Activated CD4-positive, alpha-beta T cell treated with anti-CD3 and anti-CD28 coated beads, Interleukin-2, amount 10 ng/mL, durations not matched to agents 7 days and 5 days (primary cell): ENCODE measurements at regions not wholly inside any gene's neighbourhood (a gene's known extent, or its start where the extent isn't known, plus 50 kb on each side); places are given as distances from the start of the nearest gene placed in this dataset.
"Not testable (repeated sequence)": the region's sequence is repeated elsewhere in the genome, so short reads cannot be mapped to it uniquely, and the experiment has no call there.

ENCODE experiments used
- CTCF ChIA-PET: fragments of 350-600 bp; sonication (Branson Sonifier 250); formaldehyde crosslinking; loops from one replicate; lab custom pipeline; 2021; ENCODE audit warnings: antibody characterized with exemption; lab: Charles Lee
- POLR2A ChIA-PET: fragments of 350-600 bp; sonication (Branson Sonifier 250); formaldehyde crosslinking; loops from one replicate; lab custom pipeline; 2021; ENCODE audit warnings: antibody characterized with exemption; lab: Charles Lee
- DNase-seq: peaks from one replicate; pipeline ENCODE4 v3.0.0-alpha.2; 2020
- H3K27ac Mint-ChIP-seq: one replicate; pipeline ENCODE4 v1.8.0; 2021; ENCODE audit warnings: mild to moderate bottlenecking, moderate library complexity, mixed read lengths
- H3K27me3 Mint-ChIP-seq: one replicate; pipeline ENCODE4 v1.8.0; 2021; ENCODE audit warnings: mixed read lengths
- H3K36me3 Mint-ChIP-seq: one replicate; pipeline ENCODE4 v1.8.0; 2021; ENCODE audit warnings: low read depth, mixed read lengths
- H3K4me1 Mint-ChIP-seq: one replicate; pipeline ENCODE4 v1.8.0; 2021; ENCODE audit warnings: mixed read lengths
- H3K4me3 Mint-ChIP-seq: one replicate; pipeline ENCODE4 v1.8.0; 2021; ENCODE audit warnings: mild to moderate bottlenecking, moderate library complexity, mixed read lengths
- H3K9me3 Mint-ChIP-seq: one replicate; pipeline ENCODE4 v1.8.0; 2021; ENCODE audit warnings: mixed read lengths

GRCh38 chr3:30323649-30324048 is 282.8 kb upstream of the TGFBR2 start:
- CTCF ChIA-PET = interaction anchor here (0.7 to 1.8 kb wide), 2 partner anchors 8 to 11 kb away, joined by 3 to 4 read pairs; no protein-coding TSS in a partner anchor
- H3K27ac Mint-ChIP-seq, H3K27me3 Mint-ChIP-seq, H3K4me1 Mint-ChIP-seq, H3K4me3 Mint-ChIP-seq, DNase-seq, POLR2A ChIA-PET, H3K36me3 Mint-ChIP-seq: not testable (repeated sequence)
- peaks cover 16% of the 10 kb centered on the region for H3K9me3 Mint-ChIP-seq

- no peak for DNase-seq
- ChIA-PET POLR2A (no interaction called here), CTCF (interaction anchor here (0.7 to 1.3 kb wide), 2 partner anchors 16 to 228 kb away, joined by 3 to 5 read pairs; no protein-coding TSS in a partner anchor)
- Mint-ChIP-seq H3K27me3 (no peaks in the 10 kb centered on the region), H3K36me3 (no peaks in the 10 kb centered on the region), H3K4me1 (peaks cover 2% of the 10 kb centered on the region), H3K4me3 (no peak overlapping the region), H3K27ac (no peak overlapping the region), H3K9me3 (peaks cover 16% of the 10 kb centered on the region)
Measured at GRCh38 chr3:30324587-30324986, 281.8 kb upstream of the TGFBR2 start.

GRCh38 chr3:30327976-30328375 is 278.4 kb upstream of the TGFBR2 start:
- CTCF ChIA-PET, H3K4me3 Mint-ChIP-seq, H3K9me3 Mint-ChIP-seq, POLR2A ChIA-PET, H3K27me3 Mint-ChIP-seq, H3K27ac Mint-ChIP-seq, H3K36me3 Mint-ChIP-seq, H3K4me1 Mint-ChIP-seq, DNase-seq: not testable (repeated sequence)

GRCh38 chr3:30328935-30329334 is 277.5 kb upstream of the TGFBR2 start:
- H3K27me3 Mint-ChIP-seq, H3K27ac Mint-ChIP-seq, DNase-seq, POLR2A ChIA-PET, H3K36me3 Mint-ChIP-seq, H3K9me3 Mint-ChIP-seq, CTCF ChIA-PET, H3K4me3 Mint-ChIP-seq: not testable (repeated sequence)
- peaks cover 14% of the 10 kb centered on the region for H3K4me1 Mint-ChIP-seq

GRCh38 chr3:30331519-30331918 is 274.9 kb upstream of the TGFBR2 start:
- Mint-ChIP-seq H3K9me3 (peaks cover 4% of the 10 kb centered on the region), H3K4me1 (peaks cover 14% of the 10 kb centered on the region), H3K27ac (no peak overlapping the region), H3K27me3 (no peaks in the 10 kb centered on the region), H3K4me3 (no peak overlapping the region), H3K36me3 (no peaks in the 10 kb centered on the region)
- no peak for DNase-seq
- POLR2A ChIA-PET = no interaction called here
- CTCF ChIA-PET = no interaction called here

GRCh38 chr3:30332196-30333021 is 274.0 kb upstream of the TGFBR2 start:
- Mint-ChIP-seq H3K36me3 (no peaks in the 10 kb centered on the region), H3K4me3 (no peak overlapping the region), H3K27me3 (no peaks in the 10 kb centered on the region), H3K27ac (peak overlapping the region; percentile 69), H3K9me3 (peaks cover 4% of the 10 kb centered on the region), H3K4me1 (peaks cover 14% of the 10 kb centered on the region)
- DNase-seq = no peak
- POLR2A ChIA-PET = no interaction called here
- CTCF ChIA-PET = no interaction called here

- no peak for DNase-seq
- no peak overlapping the region for H3K4me3 Mint-ChIP-seq
- H3K27ac Mint-ChIP-seq = no peak overlapping the region
- ChIA-PET POLR2A (no interaction called here), CTCF (interaction anchor here (0.7 kb wide), 1 partner anchor 19 kb away, joined by 3 read pairs; no protein-coding TSS in a partner anchor)
- H3K27me3 Mint-ChIP-seq = no peaks in the 10 kb centered on the region
- H3K9me3 Mint-ChIP-seq = peaks cover 4% of the 10 kb centered on the region
- peaks cover 14% of the 10 kb centered on the region for H3K4me1 Mint-ChIP-seq
- no peaks in the 10 kb centered on the region for H3K36me3 Mint-ChIP-seq
Measured at GRCh38 chr3:30333143-30333542, 273.3 kb upstream of the TGFBR2 start.

- Mint-ChIP-seq H3K27ac (no peak overlapping the region), H3K4me1 (peaks cover 14% of the 10 kb centered on the region), H3K4me3 (no peak overlapping the region), H3K9me3 (no peaks in the 10 kb centered on the region), H3K27me3 (no peaks in the 10 kb centered on the region), H3K36me3 (no peaks in the 10 kb centered on the region)
- DNase-seq = no peak
- POLR2A ChIA-PET = no interaction called here
- CTCF ChIA-PET = interaction anchor here (0.7 to 1.5 kb wide), 2 partner anchors 10 to 18 kb away, joined by 3 to 4 read pairs; no protein-coding TSS in a partner anchor
Measured at GRCh38 chr3:30333903-30334302, 272.5 kb upstream of the TGFBR2 start.

- Mint-ChIP-seq H3K4me1 (peaks cover 7% of the 10 kb centered on the region), H3K27ac (no peak overlapping the region), H3K27me3 (no peaks in the 10 kb centered on the region), H3K36me3 (no peaks in the 10 kb centered on the region), H3K4me3 (no peak overlapping the region), H3K9me3 (no peaks in the 10 kb centered on the region)
- DNase-seq = no peak
- POLR2A ChIA-PET = no interaction called here
- CTCF ChIA-PET = interaction anchor here (1.0 to 1.3 kb wide), 2 partner anchors 10 to 15 kb away, joined by 3 read pairs; no protein-coding TSS in a partner anchor
Measured at GRCh38 chr3:30340500-30340899, 265.9 kb upstream of the TGFBR2 start.

GRCh38 chr3:30341079-30341478 is 265.3 kb upstream of the TGFBR2 start:
- CTCF ChIA-PET = interaction anchor here (1.3 kb wide), 1 partner anchor 10 kb away, joined by 3 read pairs; no protein-coding TSS in a partner anchor
- no peak for DNase-seq
- POLR2A ChIA-PET = no interaction called here
- no peak overlapping the region for H3K4me3 Mint-ChIP-seq
- H3K27me3 Mint-ChIP-seq = no peaks in the 10 kb centered on the region
- H3K27ac Mint-ChIP-seq = no peak overlapping the region
- H3K9me3 Mint-ChIP-seq = peaks cover under 1% of the 10 kb centered on the region
- H3K4me1 Mint-ChIP-seq = peaks cover 12% of the 10 kb centered on the region
- peaks cover 2% of the 10 kb centered on the region for H3K36me3 Mint-ChIP-seq

GRCh38 chr3:30341851-30342250 is 264.6 kb upstream of the TGFBR2 start:
- H3K27me3 Mint-ChIP-seq = no peaks in the 10 kb centered on the region
- POLR2A ChIA-PET = no interaction called here
- H3K9me3 Mint-ChIP-seq = peaks cover 2% of the 10 kb centered on the region
- no peak for DNase-seq
- H3K4me1 Mint-ChIP-seq = peaks cover 20% of the 10 kb centered on the region
- H3K4me3 Mint-ChIP-seq = no peak overlapping the region
- H3K36me3 Mint-ChIP-seq = peaks cover 2% of the 10 kb centered on the region
- CTCF ChIA-PET = no interaction called here
- H3K27ac Mint-ChIP-seq = no peak overlapping the region

- DNase-seq = no peak
- Mint-ChIP-seq H3K4me3 (no peak overlapping the region), H3K4me1 (peaks cover 26% of the 10 kb centered on the region), H3K27ac (no peak overlapping the region), H3K27me3 (no peaks in the 10 kb centered on the region), H3K9me3 (peaks cover 3% of the 10 kb centered on the region), H3K36me3 (peaks cover 2% of the 10 kb centered on the region)
- ChIA-PET POLR2A (no interaction called here), CTCF (no interaction called here)
Measured at GRCh38 chr3:30342318-30343060, 263.9 kb upstream of the TGFBR2 start.
